ENCODE measurements at regions not wholly inside any gene's neighbourhood (a gene's known extent, or its start where the extent isn't known, plus 50 kb on each side); places are given as distances from the start of the nearest gene placed in this dataset.

DNA sequence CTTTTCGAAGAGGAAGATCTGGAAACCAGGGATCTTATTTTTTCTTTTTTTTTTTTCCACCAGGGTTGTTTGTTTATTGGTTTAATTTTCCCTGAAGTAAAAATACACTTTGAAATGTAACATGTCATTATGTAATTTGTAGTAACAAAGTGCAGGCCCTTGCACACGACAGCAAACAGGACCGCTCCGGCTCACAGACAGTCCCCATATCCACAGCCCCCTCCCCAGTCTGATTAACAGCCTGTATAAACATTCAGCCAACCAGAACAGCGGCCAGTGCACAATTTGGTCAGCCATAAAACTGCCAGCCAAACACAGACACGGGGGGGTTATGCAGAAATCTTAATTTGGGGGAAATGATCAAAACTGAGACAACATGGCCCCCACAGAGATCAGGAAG is 431.6 kb upstream of the NPVF start:
- DNase-seq (ENCODE audit: low spot score) = no peak
- no peak for FAIRE-seq

DNA sequence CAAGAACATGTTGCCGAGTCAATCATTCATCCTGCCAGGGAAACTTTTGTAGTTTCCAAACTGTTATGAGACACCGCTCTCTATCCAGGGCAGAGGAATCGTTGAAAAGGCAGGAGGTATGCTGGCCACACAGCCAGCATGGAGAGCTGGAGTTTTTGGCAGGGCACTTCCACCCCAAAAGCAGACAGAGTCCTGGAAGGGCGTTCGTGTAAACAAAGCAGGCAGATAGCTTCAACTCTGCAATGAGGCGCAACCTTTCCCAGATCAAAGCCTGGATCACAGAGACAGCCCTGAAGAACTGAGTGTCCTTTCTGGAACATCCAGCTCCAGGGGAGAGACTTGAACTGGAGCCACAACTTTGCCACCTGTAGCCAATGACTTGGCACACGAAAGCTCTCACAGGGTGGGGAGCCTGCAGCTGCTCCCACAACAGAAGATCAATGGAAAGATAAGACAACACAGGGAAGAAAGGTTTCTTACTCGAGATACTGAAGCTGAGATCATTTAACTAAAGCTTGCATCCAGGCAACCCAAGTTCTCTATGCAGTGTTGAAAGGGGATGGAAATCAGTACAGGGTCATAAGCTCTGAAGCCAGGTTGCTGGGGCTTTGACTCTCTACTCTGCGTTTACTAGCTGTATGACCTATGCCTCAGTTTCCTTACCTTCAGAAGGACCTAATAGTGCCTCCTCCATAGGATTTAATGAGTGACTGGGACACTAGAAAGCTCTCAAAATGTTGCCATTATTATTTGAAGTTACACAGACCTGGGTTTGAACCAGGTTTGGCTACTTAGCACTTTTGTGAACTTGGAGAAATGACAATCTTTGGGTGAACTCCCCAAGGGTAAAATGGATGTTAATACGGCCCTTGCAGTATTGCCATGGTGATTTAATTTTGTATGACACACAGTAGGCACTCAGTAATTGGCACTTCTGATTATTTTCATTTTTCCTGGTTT is 434.8 kb upstream of the NPVF start:
- no peak for DNase-seq (ENCODE audit: low spot score)
- no peak for FAIRE-seq

- DNase-seq (ENCODE audit: low spot score) = no peak
- FAIRE-seq = no peak
Observed at GRCh38 chr7:25663877-25664276, 435.6 kb upstream of the NPVF start.

DNA sequence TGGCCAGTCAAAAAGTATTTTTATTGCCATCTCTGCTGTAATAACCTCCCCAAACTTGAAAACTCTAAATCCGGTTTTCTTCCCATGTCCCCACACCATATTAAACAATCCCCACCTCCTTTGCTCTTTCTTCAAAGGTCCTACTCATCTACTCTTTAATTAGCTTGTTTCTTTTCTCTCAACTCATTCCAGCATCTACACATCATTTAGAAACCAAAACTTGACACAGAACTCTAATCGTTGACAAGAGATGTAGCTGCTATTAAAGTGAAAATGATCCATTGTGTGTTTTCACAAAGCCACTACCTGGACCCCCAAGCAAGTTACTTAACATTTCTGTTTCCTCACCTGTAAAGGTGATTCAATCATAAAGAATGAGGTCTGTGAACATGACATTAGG is 436.3 kb upstream of the NPVF start:
- DNase-seq (ENCODE audit: low spot score) = no peak
- FAIRE-seq = no peak

DNA sequence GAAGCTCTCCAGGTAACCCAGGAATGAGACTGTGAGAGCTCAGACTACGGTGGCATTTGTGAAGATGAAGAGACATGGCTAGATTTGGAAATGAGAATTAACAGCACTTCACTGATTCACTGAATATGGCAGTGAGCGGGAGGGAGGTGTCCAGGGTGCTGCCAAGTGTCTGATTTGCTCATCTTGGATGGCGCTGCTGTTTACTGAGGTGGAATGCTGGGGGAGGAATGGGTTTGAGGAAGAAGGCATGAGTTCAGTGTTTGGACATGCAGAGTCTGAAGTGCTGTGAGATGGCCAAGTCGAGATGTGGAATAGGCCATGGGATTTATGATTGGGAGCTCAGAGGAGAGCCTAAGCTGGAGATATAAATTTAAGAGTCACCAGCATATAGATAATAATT is 437.1 kb upstream of the NPVF start:
- DNase-seq (ENCODE audit: low spot score) (no peak), FAIRE-seq (no peak)

- FAIRE-seq (no peak), DNase-seq (ENCODE audit: low spot score) (no peak)
Observed at GRCh38 chr7:25665903-25666670, 437.8 kb upstream of the NPVF start.

DNA sequence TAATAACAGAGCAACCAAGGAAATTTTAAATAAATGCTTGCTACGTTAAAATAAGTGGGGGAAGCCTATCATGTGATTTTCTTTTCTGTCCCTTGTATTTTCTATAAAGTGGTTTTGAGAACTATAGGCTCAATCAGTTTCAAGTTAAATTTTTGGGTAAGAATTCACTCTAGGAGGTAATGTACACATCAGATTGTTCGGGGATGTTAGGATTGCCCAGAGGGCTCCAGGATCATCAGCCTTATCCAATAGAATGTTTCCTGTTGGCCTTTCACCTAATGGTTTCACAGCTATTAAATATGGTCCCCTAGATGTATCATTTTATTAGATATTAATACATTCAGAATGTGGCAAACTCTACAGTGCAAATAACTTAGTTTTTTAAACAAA is 438.4 kb upstream of the NPVF start:
- no peak for DNase-seq (ENCODE audit: low spot score)
- FAIRE-seq = no peak

DNA sequence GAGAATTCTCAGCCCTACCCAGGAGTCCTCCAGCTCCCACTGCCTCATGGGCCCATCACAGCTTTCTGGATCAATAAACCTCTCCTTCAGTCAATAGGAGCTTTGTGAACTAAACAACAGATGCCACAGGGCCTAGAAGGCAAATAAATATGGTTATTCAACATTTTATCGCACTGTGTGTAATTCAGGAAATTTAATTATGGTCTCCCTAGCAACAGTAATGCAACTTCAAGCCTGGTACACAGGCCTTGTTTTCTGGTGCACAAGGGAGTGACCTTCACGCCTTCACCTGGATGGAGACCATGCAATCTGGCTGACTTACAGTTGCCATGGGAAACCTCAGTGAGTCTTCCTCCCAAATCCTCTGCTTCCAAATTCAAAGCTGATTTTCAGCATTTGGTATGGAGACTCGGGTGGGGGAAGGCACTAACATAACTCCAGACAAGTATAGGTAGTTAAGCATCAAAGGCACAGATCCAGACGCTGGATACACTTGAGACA is 441.0 kb upstream of the NPVF start:
- DNase-seq (ENCODE audit: low spot score) (no peak), FAIRE-seq (no peak)

DNA sequence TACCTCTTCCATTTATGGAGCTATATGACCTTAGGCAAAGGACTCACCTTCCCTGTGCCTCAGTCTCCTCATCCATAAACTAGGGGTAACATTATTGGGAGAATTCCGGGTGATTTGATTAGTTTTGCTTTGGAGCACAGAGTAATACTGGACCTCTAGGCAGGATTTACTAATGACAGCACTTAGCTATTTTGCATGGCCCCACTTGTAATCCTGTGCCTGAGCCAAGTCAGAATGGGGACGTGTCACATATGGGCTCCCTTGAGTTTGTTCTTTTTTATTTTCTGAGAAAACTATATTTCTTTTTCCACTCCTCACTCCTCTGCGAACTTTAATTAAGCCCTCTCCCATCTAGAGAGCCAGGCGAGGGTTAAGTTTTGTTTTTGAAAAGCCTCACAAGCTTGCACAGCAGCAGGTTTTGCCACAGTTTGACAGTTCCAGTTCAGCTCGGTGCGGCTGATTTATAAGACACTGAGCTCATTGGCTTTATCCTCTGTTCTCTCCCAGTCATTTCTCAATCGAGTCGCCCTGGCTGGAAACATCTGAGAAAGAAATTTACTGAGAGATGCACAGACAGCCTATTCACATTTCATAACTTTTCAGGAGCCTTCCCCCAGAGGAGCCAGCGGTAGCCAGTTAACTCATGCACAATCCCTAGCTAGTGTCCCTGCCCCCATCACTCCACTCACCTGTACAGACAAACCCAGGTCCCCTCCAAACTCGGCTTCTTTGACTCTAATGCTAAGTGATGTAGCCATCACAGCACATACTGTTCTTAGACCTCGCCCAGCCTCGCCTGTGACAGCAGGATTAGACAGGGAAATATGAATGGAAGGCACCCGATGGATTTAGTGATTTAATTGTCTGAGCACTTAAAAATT is 441.9 kb upstream of the NPVF start:
- DNase-seq (ENCODE audit: low spot score) (no peak), FAIRE-seq (no peak)

GRCh38 chr7:25671111-25671510 is 442.8 kb upstream of the NPVF start:
- no peak for DNase-seq (ENCODE audit: low spot score)
- FAIRE-seq = no peak

DNA sequence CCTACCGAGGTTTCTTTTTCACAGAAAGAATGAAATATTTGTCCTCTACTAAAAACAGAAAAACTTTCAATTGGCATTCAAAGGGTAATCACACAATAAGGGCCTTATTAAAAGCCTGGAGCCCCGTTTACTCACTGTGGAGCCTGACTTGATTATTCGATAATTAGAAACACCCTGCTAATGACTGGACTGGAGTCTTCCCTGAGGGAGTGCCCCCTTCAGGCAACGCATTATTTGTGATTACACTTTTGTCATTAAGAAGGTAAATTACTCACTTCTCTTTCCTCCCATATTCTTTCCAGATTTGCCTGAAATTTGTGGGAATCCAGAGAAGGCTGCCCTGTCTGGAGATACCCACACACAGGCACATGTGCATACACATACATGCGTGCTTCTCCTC is 444.2 kb upstream of the NPVF start:
- DNase-seq (ENCODE audit: low spot score) (no peak), FAIRE-seq (no peak)

DNA sequence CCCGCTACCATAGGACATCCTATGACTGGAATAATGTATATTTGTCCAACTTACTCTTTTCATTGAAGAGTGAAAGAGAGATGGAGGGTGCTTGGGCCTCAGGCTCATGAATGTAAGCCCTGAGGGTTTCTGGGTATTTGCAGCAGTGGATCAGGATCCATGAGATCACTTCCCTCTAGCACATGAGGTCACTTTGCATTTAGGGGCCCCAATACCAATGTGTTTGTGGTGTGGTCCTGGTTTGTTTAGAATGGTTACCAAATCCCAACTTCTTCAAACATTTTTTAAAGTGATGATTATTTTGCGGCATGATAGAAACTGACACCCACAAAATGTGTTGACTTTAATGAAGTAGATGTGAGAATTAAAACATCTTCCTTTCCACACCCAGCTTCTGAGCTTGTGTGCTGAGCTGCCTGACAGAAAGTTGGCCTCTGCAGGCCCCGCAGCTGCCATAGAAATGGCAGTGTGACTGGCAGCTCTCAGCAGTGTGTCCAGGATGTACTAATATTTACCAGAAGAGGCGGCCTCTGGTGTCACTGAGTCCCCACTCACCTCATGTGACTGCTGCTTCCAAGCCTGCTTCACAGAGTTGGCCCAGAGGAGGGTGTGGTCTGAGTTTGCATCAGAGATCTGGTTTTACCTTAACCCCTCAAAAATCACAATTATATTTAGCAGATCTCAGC is 447.6 kb upstream of the NPVF start:
- FAIRE-seq = no peak
- DNase-seq (ENCODE audit: low spot score) = no peak

GRCh38 chr7:25677595-25677994 is 449.3 kb upstream of the NPVF start:
- DNase-seq (ENCODE audit: low spot score) = no peak
- no peak for FAIRE-seq

GRCh38 chr7:25678215-25678614 is 449.9 kb upstream of the NPVF start:
- DNase-seq (ENCODE audit: low spot score) (no peak), FAIRE-seq (no peak)

DNA sequence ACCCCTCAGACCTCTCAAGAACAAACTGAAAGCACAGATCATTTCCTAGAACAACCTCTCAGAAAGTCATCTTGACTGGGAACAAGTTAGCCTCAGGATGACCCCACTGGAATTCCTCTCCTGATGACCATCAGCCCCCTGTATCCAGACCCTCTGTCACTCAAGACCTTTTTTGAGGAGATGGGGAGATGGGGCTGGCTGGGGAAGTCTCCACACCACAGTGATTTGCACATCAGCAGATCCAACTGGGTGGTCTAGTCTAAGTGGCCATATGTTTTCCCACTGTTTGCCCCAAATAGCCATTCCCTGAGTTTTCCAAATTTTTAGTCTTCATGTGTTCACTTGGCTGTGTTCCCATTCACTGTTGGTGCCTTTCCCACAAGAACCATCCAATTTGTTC is 452.4 kb upstream of the NPVF start:
- DNase-seq (ENCODE audit: low spot score) (no peak), FAIRE-seq (no peak)

- FAIRE-seq = no peak
- no peak for DNase-seq (ENCODE audit: low spot score)
Observed at GRCh38 chr7:25684360-25684759, 456.1 kb upstream of the NPVF start.

- no peak for FAIRE-seq
Observed at GRCh38 chr7:25686493-25686892, 458.2 kb upstream of the NPVF start.

GRCh38 chr7:25694211-25694610 is 457.8 kb upstream of the NFE2L3 start:
- no peak for FAIRE-seq

More at GRCh38 chr7:25686493-25686892, 458.2 kb upstream of the NPVF start:
- DNase-seq (ENCODE audit: low spot score) = no peak

GRCh38 chr7:25694699-25695098 is 457.3 kb upstream of the NFE2L3 start:
- FAIRE-seq = no peak

More at GRCh38 chr7:25694211-25694610, 457.8 kb upstream of the NFE2L3 start:
- DNase-seq (ENCODE audit: low spot score) = no peak

DNA sequence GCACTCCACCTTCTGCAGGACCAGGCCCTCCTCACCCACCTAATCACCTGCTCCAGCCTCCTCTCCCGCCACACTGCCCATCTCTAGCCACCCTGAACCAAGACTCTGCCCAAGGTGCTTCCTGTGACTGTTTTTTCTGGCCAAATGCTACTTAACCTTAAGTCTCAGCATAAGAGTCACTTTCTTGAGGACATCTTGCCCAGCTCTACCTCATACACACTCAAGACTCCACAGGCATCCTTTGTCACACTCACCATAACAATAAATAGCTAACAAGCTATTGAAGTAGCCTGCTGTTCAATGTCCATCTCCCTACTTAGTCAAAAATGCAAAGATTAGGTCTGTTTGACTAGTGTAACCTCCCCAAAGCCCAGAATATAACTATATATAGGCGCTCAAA is 455.4 kb upstream of the NFE2L3 start:
- DNase-seq (ENCODE audit: low spot score) (no peak), FAIRE-seq (no peak)

More at GRCh38 chr7:25694699-25695098, 457.3 kb upstream of the NFE2L3 start:
- no peak for DNase-seq (ENCODE audit: low spot score)

Measured in RCC 7860 (cell line).